Astrocyte (in vitro differentiated cells and primary cell): ENCODE measurements at regions not wholly inside any gene's neighbourhood (a gene's known extent, or its start where the extent isn't known, plus 50 kb on each side); places are given as distances from the start of the nearest gene placed in this dataset.

Experiments
- DNase-seq: peaks from one replicate; pipeline ENCODE4 v3.0.0-alpha.2; 2010; ENCODE audit warnings: low read depth
- FAIRE-seq: peaks from 2 replicates; lab custom pipeline; 2011; peaks lifted over from hg19 to GRCh38; lab: Jason Lieb, UNC
- H2AFZ ChIP-seq: 2 replicates; pipeline ENCODE4 v1.6.0; 2012; ENCODE audit warnings: low read depth, low read length, inconsistent platforms
- H3K27ac ChIP-seq: 2 replicates; pipeline ENCODE4 v1.5.1; 2011; ENCODE audit warnings: low read depth, low read length, inconsistent platforms
- H3K27me3 ChIP-seq: 2 replicates; pipeline ENCODE4 v1.6.0; 2011; ENCODE audit warnings: low read length, inconsistent platforms; ENCODE audit not compliant: insufficient read depth
- H3K36me3 ChIP-seq: 2 replicates; pipeline ENCODE4 v1.5.1; 2011; ENCODE audit warnings: low read length, inconsistent platforms; ENCODE audit not compliant: insufficient read depth
- H3K4me1 ChIP-seq: 2 replicates; pipeline ENCODE4 v1.5.1; 2011; ENCODE audit warnings: low read length, inconsistent platforms; ENCODE audit not compliant: insufficient read depth
- H3K4me2 ChIP-seq: 2 replicates; pipeline ENCODE4 v1.6.0; 2012; ENCODE audit warnings: low read length, inconsistent platforms
- H3K4me3 ChIP-seq: 2 replicates; pipeline ENCODE4 v1.5.1; 2011; ENCODE audit warnings: low read depth, mild to moderate bottlenecking, low read length, inconsistent platforms; ENCODE audit not compliant: insufficient read depth
- H3K79me2 ChIP-seq: 2 replicates; pipeline ENCODE4 v1.6.0; 2012; ENCODE audit warnings: mild to moderate bottlenecking, low read length, inconsistent platforms; ENCODE audit not compliant: insufficient read depth
- H3K9ac ChIP-seq: 2 replicates; pipeline ENCODE4 v1.6.0; 2012; ENCODE audit warnings: mild to moderate bottlenecking, low read length, inconsistent platforms
- H3K9me3 ChIP-seq: 2 replicates; pipeline ENCODE4 v1.5.1; 2012; ENCODE audit warnings: low read depth, mild to moderate bottlenecking, low read length, inconsistent platforms; ENCODE audit not compliant: insufficient read depth
- H4K20me1 ChIP-seq: 2 replicates; pipeline ENCODE4 v1.6.0; 2012; ENCODE audit warnings: low read length, inconsistent platforms; ENCODE audit not compliant: insufficient read depth
- H3K27ac Mint-ChIP-seq: one replicate; pipeline ENCODE4 v1.8.0; 2021; ENCODE audit warnings: mild to moderate bottlenecking, mixed read lengths; ENCODE audit not compliant: unreplicated experiment
- H3K27me3 Mint-ChIP-seq: one replicate; pipeline ENCODE4 v1.8.0; 2021; ENCODE audit warnings: low read depth, mixed read lengths; ENCODE audit not compliant: unreplicated experiment
- H3K36me3 Mint-ChIP-seq: one replicate; pipeline ENCODE4 v1.8.0; 2021; ENCODE audit warnings: low read depth, mixed read lengths; ENCODE audit not compliant: unreplicated experiment
- H3K4me1 Mint-ChIP-seq: one replicate; pipeline ENCODE4 v1.8.0; 2021; ENCODE audit warnings: low read depth, mixed read lengths; ENCODE audit not compliant: unreplicated experiment
- H3K4me3 Mint-ChIP-seq: one replicate; pipeline ENCODE4 v1.8.0; 2021; ENCODE audit warnings: mild to moderate bottlenecking, moderate library complexity, mixed read lengths; ENCODE audit not compliant: unreplicated experiment
- H3K9me3 Mint-ChIP-seq: one replicate; pipeline ENCODE4 v1.8.0; 2021; ENCODE audit warnings: mild to moderate bottlenecking, mixed read lengths; ENCODE audit not compliant: unreplicated experiment
- CTCF ChIP-seq: IDR thresholded peaks from 2 replicates; pipeline ENCODE4 v1.5.1; 2011; ENCODE audit warnings: low read depth, mild to moderate bottlenecking, inconsistent platforms, low read length, moderate library complexity; ENCODE audit not compliant: insufficient read depth
- EZH2 ChIP-seq: IDR thresholded peaks from 2 replicates; pipeline ENCODE4 v1.6.1; 2012; ENCODE audit warnings: mild to moderate bottlenecking, low read length, inconsistent platforms; ENCODE audit not compliant: insufficient read depth

- FAIRE-seq: no peak
- no peaks in the 10 kb centered on the region for H3K9me3 Mint-ChIP-seq
Observed at GRCh38 chr3:105938806-105939205, 70.0 kb upstream of the CBLB start.

GRCh38 chr3:105944276-105944675, 75.5 kb upstream of the CBLB start:
- no peaks in the 10 kb centered on the region for H3K9me3 Mint-ChIP-seq
- no peaks in the 10 kb centered on the region for H3K36me3 Mint-ChIP-seq
- peak overlapping the region; percentile 28 for H3K9ac ChIP-seq
- H3K4me3 ChIP-seq: peak overlapping the region; percentile 24
- peaks cover 9% of the 10 kb centered on the region for H3K4me1 ChIP-seq
- H3K27me3 Mint-ChIP-seq: no peaks in the 10 kb centered on the region
- no peaks in the 10 kb centered on the region for H3K9me3 ChIP-seq
- no peak overlapping the region for H2AFZ ChIP-seq
- no peak overlapping the region for H3K4me3 Mint-ChIP-seq
- no peaks in the 10 kb centered on the region for H3K79me2 ChIP-seq
- peak overlapping the region; percentile 66 for H3K4me2 ChIP-seq
- no peaks in the 10 kb centered on the region for H4K20me1 ChIP-seq
- FAIRE-seq (no peak), DNase-seq (peak; percentile 71)
- TF ChIP-seq EZH2 (no peak), CTCF (no peak)
- no peaks in the 10 kb centered on the region for H3K27me3 ChIP-seq
- H3K27ac ChIP-seq: peak overlapping the region; percentile 79
- H3K27ac Mint-ChIP-seq: peak overlapping the region; percentile 92
- peaks cover 5% of the 10 kb centered on the region for H3K4me1 Mint-ChIP-seq
- H3K36me3 ChIP-seq: no peaks in the 10 kb centered on the region

More at GRCh38 chr3:105938806-105939205, 70.0 kb upstream of the CBLB start:
- DNase-seq: no peak
- Mint-ChIP-seq H3K27me3 (no peaks in the 10 kb centered on the region), H3K36me3 (no peaks in the 10 kb centered on the region), H3K4me3 (no peak overlapping the region), H3K4me1 (peaks cover under 1% of the 10 kb centered on the region), H3K27ac (no peak overlapping the region)
- Histone ChIP-seq H3K4me3 (no peak overlapping the region), H3K4me2 (no peak overlapping the region), H4K20me1 (no peaks in the 10 kb centered on the region), H3K36me3 (no peaks in the 10 kb centered on the region), H3K9ac (no peak overlapping the region), H2AFZ (peak overlapping the region; percentile 77), H3K27ac (no peak overlapping the region), H3K9me3 (no peaks in the 10 kb centered on the region), H3K79me2 (no peaks in the 10 kb centered on the region), H3K4me1 (peaks cover 5% of the 10 kb centered on the region), H3K27me3 (no peaks in the 10 kb centered on the region)
- no peak for TF ChIP-seq EZH2
- TF ChIP-seq CTCF: no peak

GRCh38 chr3:105944721-105945120, 75.9 kb upstream of the CBLB start:
- H3K9ac ChIP-seq: peak overlapping the region; percentile 28
- peak overlapping the region; percentile 79 for H3K27ac ChIP-seq
- no peaks in the 10 kb centered on the region for H3K36me3 ChIP-seq
- Mint-ChIP-seq H3K9me3 (no peaks in the 10 kb centered on the region), H3K27ac (peak overlapping the region; percentile 92), H3K36me3 (no peaks in the 10 kb centered on the region), H3K4me1 (peaks cover 5% of the 10 kb centered on the region), H3K4me3 (no peak overlapping the region), H3K27me3 (no peaks in the 10 kb centered on the region)
- no peaks in the 10 kb centered on the region for H4K20me1 ChIP-seq
- no peaks in the 10 kb centered on the region for H3K9me3 ChIP-seq
- no peaks in the 10 kb centered on the region for H3K27me3 ChIP-seq
- peaks cover 9% of the 10 kb centered on the region for H3K4me1 ChIP-seq
- DNase-seq (peak; percentile 85), FAIRE-seq (peak; percentile 65)
- H3K4me3 ChIP-seq: peak overlapping the region; percentile 24
- no peaks in the 10 kb centered on the region for H3K79me2 ChIP-seq
- no peak overlapping the region for H2AFZ ChIP-seq
- H3K4me2 ChIP-seq: peak overlapping the region; percentile 66
- TF ChIP-seq EZH2 (no peak), CTCF (no peak)
